ENCODE measurements at regions not wholly inside any gene's neighbourhood (a gene's known extent, or its start where the extent isn't known, plus 50 kb on each side); places are given as distances from the start of the nearest gene placed in this dataset.
A peak's percentile ranks its signal among the peaks of the same experiment; 100 is the strongest.
"Not testable (repeated sequence)": the region's sequence is repeated elsewhere in the genome, so short reads cannot be mapped to it uniquely, and the experiment has no call there.

GRCh38 chr10:3886641-3887251 lies 101.7 kb upstream of the KLF6 start:
- DNase-seq = no peak

- DNase-seq = no peak
Observed at GRCh38 chr10:3886191-3886590, 101.2 kb upstream of the KLF6 start.

DNA sequence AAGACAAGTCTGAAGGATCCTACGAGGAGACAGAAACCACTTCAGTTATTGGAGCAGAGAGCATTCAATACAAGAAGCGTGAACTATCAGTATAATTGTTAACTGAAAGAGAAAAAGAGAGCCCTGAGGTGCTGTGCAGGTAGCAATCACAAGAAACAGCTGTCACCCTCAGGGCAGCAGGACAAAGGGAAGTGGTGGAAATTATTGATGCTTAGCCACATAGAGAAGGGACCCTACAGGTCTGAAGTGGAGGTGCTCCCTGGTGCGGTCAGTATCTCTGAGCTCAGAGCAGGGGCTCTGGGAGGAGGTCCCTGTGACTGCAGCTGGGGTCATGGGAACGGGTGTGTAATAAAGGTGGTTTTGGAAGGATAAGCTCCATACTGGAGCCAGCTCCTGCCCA lies 97.8 kb upstream of the KLF6 start:
- no peak for DNase-seq

- no peak for DNase-seq
Observed at GRCh38 chr10:3881622-3882021, 96.6 kb upstream of the KLF6 start.

GRCh38 chr10:3879073-3879472 lies 94.1 kb upstream of the KLF6 start:
- DNase-seq = no peak

DNA sequence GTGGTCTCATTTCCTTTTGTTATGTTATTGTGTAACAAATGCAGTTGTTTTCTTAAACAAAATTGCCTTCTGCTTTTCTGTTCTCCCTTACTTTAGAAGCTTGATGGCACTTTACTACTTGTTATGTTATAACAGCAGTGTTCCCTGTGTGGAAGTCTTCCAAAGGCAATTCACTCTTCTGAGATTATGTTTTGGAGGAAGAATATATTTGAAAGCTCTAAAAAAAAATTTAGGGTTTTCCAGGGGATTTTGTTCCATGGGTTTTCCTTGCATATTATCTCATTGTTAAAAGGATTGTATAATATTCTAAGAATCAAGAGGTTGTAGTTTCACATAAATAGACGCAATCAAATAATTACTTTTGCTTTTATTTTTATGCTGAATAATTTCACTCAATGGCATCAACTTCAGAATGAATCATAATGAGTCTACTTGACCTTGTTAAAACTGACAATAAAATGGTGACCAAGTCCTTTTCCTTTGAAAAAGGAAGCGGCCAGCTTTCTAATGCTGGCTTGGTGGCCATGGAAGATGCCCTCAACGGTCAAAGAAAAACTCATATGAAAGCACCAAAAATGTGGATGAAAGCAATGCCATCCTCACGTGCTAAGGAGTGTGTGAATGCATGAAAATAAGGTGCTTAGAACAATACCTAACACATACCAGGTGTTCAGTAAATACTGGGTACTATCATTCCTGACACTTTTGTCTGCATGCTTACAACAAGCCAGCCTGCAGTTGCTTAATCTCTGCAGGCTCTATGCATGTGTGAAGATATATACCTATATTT lies 92.4 kb upstream of the KLF6 start:
- no peak for DNase-seq

DNA sequence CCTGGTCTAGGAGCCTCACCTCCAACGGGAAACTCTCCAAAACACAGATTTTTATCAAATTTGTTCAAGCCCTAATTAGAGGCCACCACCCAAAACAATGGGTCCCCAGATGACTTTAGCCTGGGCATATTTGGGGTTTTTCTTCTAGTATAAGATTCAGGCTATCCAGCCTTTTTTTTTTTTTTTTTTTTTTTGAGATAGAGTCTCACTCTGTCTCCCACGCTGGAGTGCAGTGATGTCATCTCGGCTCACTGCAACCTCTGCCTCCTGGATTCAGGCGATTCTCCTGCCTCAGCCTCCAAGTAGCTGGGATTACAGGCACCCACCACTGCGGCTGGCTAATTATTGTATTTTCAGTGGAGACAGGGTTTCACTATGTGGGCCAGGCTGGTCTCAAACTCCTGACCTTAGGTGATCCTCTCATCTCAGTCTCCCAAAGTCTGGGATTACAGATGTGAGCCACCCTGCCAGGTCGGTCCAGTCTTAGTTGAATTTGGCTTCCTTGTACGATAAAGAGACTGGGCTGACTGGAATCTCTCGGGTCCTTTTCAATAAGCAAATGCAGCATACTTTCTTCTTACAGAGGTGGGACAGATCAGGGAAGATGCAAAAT lies 91.4 kb upstream of the KLF6 start:
- no peak for DNase-seq

- DNase-seq = no peak
Observed at GRCh38 chr10:3875842-3876235, 90.8 kb upstream of the KLF6 start.

DNA sequence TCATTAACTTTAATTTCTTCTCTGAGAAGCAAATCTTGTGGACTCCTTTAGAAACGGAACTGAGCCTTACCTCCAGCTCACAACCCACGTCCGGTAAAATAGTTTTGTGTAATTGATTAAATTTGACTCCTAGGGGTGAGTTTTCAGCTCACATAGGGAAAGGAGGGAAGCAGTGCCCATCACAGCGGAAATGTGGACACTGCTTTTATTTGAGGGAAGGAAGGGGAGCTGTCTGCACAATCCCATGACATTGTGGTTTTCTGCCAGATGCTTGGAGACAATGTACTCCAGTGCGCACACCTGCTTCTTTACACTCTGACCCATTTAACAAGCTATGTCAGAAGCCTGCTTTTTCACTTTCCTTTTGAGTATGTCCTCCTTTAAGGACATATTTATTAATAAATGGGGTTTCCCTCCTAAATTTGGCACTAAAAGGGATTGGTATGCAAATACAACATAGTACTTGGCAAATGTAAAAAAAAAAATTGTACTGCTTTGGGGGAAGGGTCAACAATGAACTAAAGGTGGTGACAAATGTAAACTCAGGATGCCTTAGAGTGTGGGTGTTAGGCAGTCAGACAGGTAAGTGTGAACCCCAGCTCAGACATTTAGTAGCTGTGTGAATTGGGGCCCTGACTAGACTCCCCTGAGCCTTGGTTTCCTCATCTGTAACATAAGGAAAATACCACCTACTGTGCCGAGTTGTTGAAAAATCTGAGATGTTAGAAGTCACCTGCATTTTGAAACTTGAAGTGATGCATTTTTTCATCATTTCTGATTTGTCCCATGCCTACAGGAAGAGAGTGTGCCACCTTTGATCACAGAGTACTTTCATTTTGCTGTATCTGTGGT lies 90.2 kb upstream of the KLF6 start:
- DNase-seq = no peak

DNA sequence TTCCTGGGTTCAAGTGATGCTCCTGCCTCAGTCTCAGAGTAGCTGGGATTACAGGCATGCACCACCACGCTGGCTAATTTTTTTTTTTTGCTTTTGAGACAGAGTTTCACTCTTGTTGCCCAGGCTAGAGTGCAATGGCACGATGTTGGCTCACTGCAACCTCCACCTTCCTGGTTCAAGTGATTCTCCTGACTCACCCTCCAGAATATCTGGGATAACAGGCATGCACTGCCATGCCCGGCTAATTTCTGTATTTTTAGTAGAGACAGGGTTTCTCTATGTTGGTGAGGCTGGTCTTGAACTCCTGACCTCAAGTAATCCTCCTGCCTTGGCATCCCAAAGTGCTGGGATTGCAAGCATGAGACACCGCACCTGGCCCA lies 89.6 kb upstream of the KLF6 start:
- not testable (repeated sequence) for DNase-seq

GRCh38 chr10:3873728-3874461 lies 88.9 kb upstream of the KLF6 start:
- DNase-seq = peak; percentile 39

GRCh38 chr10:3872712-3873329 lies 87.8 kb upstream of the KLF6 start:
- no peak for DNase-seq

DNA sequence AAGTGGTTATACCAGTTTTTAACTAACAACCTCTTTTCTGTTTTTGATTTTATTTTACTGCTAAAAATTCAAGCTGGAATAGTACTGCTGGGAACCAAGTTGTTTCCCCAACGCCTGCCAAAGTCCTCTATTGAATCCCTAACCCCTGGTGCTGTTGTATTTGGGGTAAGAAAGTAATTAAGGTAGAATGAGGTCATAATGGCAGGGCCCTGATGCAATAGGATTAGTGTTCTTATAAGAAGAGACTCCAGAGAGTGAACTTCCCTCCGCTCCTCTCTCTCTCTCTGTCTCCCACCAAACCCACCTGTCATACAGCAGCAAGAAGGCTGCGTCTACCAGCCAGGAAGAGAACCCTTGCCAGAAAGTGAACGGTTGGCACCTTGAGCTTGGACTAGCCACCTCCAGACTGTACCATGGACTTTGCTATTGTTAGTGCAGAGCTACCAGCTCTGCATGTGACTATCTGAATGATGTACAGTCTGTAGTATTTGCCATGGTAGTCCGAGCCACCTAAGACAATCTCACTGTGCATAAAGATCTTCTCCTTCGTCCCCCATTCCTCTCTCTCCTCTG lies 86.5 kb upstream of the KLF6 start:
- DNase-seq = no peak

GRCh38 chr10:3869036-3869435 lies 84.0 kb upstream of the KLF6 start:
- DNase-seq = no peak

DNA sequence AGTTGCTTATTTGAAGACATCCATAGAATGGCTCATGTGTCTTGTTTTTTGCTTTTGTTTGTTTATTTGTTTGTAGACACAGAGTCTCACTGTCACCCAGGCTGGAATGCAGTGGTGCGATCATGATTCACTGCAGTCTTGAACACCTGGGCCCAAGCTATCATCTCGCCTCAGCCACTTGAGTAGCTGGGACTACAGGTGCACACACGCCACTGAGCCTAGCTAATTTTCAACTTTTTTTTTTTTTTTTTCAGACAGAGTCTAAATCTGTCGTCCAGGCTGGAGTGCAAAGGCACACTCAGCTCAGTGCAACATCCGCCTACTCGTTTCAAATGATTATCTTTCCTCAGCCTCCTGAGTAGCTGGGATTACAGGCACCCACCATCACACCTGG lies 83.3 kb upstream of the KLF6 start:
- no peak for DNase-seq

DNA sequence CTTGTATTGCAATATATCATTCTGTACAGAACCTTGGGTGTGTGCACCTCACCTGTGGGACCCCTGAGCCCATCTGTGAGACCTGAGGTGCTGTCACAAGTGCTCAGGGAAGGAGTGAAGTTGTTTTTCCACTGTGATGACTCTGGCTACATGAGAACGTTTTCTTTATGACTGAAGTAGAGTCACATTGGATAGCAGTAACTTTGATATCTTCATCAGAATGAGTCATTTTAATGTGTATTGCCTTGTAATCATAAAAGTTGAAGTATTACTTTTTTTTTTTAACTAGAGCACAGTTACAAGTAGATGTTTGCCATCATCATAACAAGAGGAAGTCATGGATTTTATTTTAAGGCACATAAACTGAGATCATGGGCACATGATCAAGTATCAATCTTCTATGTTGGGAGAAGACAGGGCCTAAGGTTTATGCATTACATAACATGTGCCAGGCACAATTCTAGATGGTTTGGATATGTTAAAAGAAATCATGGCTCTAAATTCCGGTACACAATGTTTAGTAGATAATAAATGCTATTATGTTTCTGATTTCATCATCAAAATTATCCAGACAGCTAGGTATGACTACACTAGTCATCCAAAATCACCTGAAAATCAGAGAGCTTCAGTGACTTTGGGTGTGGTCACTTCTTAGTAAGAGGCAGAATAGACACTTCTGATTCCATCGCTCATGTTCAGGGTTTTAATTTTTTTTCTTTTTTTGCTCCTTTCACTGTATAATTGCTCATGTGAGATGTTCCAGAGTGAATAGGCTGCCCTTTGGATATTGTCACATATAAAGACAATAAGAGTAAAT lies 82.7 kb upstream of the KLF6 start:
- DNase-seq = no peak

- no peak for DNase-seq
Observed at GRCh38 chr10:3866332-3866731, 81.3 kb upstream of the KLF6 start.

DNA sequence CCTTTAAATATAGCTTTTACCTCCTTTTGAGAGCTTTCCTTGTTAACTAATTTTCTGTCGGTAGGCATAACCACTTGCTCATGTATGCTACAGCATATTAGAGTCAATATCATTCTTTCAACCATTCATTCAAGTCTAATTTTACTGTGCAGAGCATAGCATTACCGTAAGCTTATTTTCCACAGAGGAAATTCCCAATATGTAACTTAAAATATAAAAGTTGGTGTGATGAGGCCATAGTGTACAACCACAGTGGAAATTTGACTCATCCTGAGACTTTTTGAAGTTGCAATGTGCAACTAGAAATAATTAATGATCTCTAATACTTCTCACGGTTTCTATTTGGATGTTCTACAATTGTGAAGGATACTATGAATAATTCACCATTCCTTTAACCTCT lies 80.6 kb upstream of the KLF6 start:
- DNase-seq = no peak

- DNase-seq = no peak
Observed at GRCh38 chr10:3861795-3862194, 76.8 kb upstream of the KLF6 start.

- DNase-seq = no peak
Observed at GRCh38 chr10:3858051-3858845, 73.2 kb upstream of the KLF6 start.

Measured in COR-L47 (cell line).